Heart left ventricle (tissue), 13 donors: ENCODE measurements at regions not wholly inside any gene's neighbourhood (a gene's known extent, or its start where the extent isn't known, plus 50 kb on each side); places are given as distances from the start of the nearest gene placed in this dataset.

Source experiments
- CTCF ChIP-seq, 12 donors: fragments of 200-600 bp; sonication (generic) in 4 of 12; IDR thresholded peaks; one replicate each; pipeline versions ENCODE4 v1.5.0 to v1.8.0; 2018 to 2022; ENCODE audit warnings: antibody characterized with exemption in 12 of 12, mild to moderate bottlenecking in 5 of 12
- POLR2A ChIP-seq, 2 donors: fragments of 450-650 bp; IDR thresholded peaks; one replicate each; pipeline ENCODE4 v1.6.1; 2017; ENCODE audit warnings: antibody characterized with exemption in 2 of 2, mild to moderate bottlenecking in 2 of 2, moderate library complexity in 2 of 2
- donor health status: ischemic (EF 13 %, LVEDD 7.1; RV severe dilation, severe dysfunction).
- donor health status: DM: no; HTN: yes; CAD: no.
- donor health status: DM: no; HTN: no; CAD: no.
- donor health status: ischemic (EF 25% LVEDD 6.9; RV normal size, moderate dysfunction).
- donor health status: ischemic (EF 25% LVEDD 5.7; RV mildly dilated, moderate dysfunction).
- donor health status: ischemic (EF 35%, LVEDD 5.7; RV mildly dilated, moderate dysfunction).
- donor health status: nonischemic (EF 11% LVEDD 7.7; RV severe dilation, severe dysfunction).
- donor health status: DM: yes; HTN: yes; CAD: no.
- donor health status: PGD.
- donor health status: ischemic (EF 29% LVEDD 5.4; RV normal size, mild dysfunction).
- donor health status: nonischemic (EF 23%, LVEDD 6.1; RV moderate dilation, normal function).

- TF ChIP-seq CTCF (IDR thresholded peaks at IDR 0.05) (no peak), POLR2A (IDR thresholded peaks at IDR 0.05) (no peak)
These were observed 221.9 kb upstream of the OPRM1 start for GRCh38 chr6:153817173-153817572.
